GM19351 (cell line): ENCODE measurements at regions not wholly inside any gene's neighbourhood (a gene's known extent, or its start where the extent isn't known, plus 50 kb on each side); places are given as distances from the start of the nearest gene placed in this dataset.
"Not testable (repeated sequence)": the region's sequence is repeated elsewhere in the genome, so short reads cannot be mapped to it uniquely, and the experiment has no call there.

Experiments
- ATAC-seq: cut with Tn5 transposase; IDR thresholded peaks from one replicate; pipeline ENCODE4 v1.9.1; 2021; ENCODE audit warnings: mild to moderate bottlenecking, moderate library complexity; ENCODE audit not compliant: unreplicated experiment

GRCh38 chr12:124707316-124707715 lies 139.9 kb upstream of the NCOR2 start:
- no peak for ATAC-seq

GRCh38 chr12:124706363-124706762 lies 139.0 kb upstream of the NCOR2 start:
- no peak for ATAC-seq

GRCh38 chr12:124705545-124706138 lies 138.2 kb upstream of the NCOR2 start:
- ATAC-seq, result no peak

GRCh38 chr12:124704619-124705018 lies 137.2 kb upstream of the NCOR2 start:
- ATAC-seq, result no peak

GRCh38 chr12:124703856-124704255 lies 136.4 kb upstream of the NCOR2 start:
- ATAC-seq, result no peak

- no peak for ATAC-seq
Measured at GRCh38 chr12:124702736-124703135, 135.3 kb upstream of the NCOR2 start.

- ATAC-seq, result no peak
Measured at GRCh38 chr12:124700810-124701592, 133.6 kb upstream of the NCOR2 start.

- ATAC-seq, result no peak
Measured at GRCh38 chr12:124699909-124700308, 132.5 kb upstream of the NCOR2 start.

- no peak for ATAC-seq
Measured at GRCh38 chr12:124698998-124699305, 131.5 kb upstream of the NCOR2 start.

- ATAC-seq, result no peak
Measured at GRCh38 chr12:124698211-124698997, 131.0 kb upstream of the NCOR2 start.

GRCh38 chr12:124697722-124698121 lies 130.3 kb upstream of the NCOR2 start:
- not testable (repeated sequence) for ATAC-seq

- no peak for ATAC-seq
Measured at GRCh38 chr12:124696693-124697476, 129.5 kb upstream of the NCOR2 start.

- ATAC-seq, result no peak
Measured at GRCh38 chr12:124695861-124696260, 128.4 kb upstream of the NCOR2 start.

GRCh38 chr12:124694846-124695497 lies 127.6 kb upstream of the NCOR2 start:
- no peak for ATAC-seq

- ATAC-seq, result no peak
Measured at GRCh38 chr12:124694250-124694649, 126.8 kb upstream of the NCOR2 start.

- ATAC-seq, result no peak
Measured at GRCh38 chr12:124693111-124693723, 125.8 kb upstream of the NCOR2 start.

- no peak for ATAC-seq
Measured at GRCh38 chr12:124692443-124692842, 125.0 kb upstream of the NCOR2 start.

- no peak for ATAC-seq
Measured at GRCh38 chr12:124691429-124691828, 124.0 kb upstream of the NCOR2 start.

GRCh38 chr12:124689631-124690030 lies 122.2 kb upstream of the NCOR2 start:
- no peak for ATAC-seq

- ATAC-seq, result no peak
Measured at GRCh38 chr12:124688356-124688992, 121.1 kb upstream of the NCOR2 start.
